HUES64 (cell line): ENCODE measurements at regions not wholly inside any gene's neighbourhood (a gene's known extent, or its start where the extent isn't known, plus 50 kb on each side); places are given as distances from the start of the nearest gene placed in this dataset.

ENCODE experiments used
- H3K27ac ChIP-seq: 2 replicates; pipeline ENCODE4 v1.7.0; 2013; ENCODE audit warnings: low read depth, low read length, inconsistent platforms
- H3K27me3 ChIP-seq: 2 replicates; pipeline ENCODE4 v1.6.1; 2013; ENCODE audit warnings: mild to moderate bottlenecking, low read length; ENCODE audit not compliant: insufficient read depth
- H3K36me3 ChIP-seq: 2 replicates; pipeline ENCODE4 v1.6.1; 2013; ENCODE audit warnings: mild to moderate bottlenecking, low read length; ENCODE audit not compliant: insufficient read depth
- H3K4me1 ChIP-seq: 2 replicates; pipeline ENCODE4 v1.6.1; 2013; ENCODE audit warnings: mild to moderate bottlenecking, low read length, moderate library complexity; ENCODE audit not compliant: insufficient read depth
- H3K4me3 ChIP-seq: 2 replicates; pipeline ENCODE4 v1.5.1; 2013; ENCODE audit warnings: mild to moderate bottlenecking, low read length, moderate library complexity
- H3K9ac ChIP-seq: 2 replicates; pipeline ENCODE4 v1.6.1; 2013; ENCODE audit warnings: mild to moderate bottlenecking, low read depth, low read length
- H3K9me3 ChIP-seq: 2 replicates; pipeline ENCODE4 v1.6.1; 2013; ENCODE audit warnings: low read depth, low read length; ENCODE audit not compliant: insufficient read depth
- WGBS: fragments of 150-250, 120-280 bp; methylation state at CpG from one replicate; pipeline ENCODE4 v1.1.7; 2013; ENCODE audit warnings: missing lambda C conversion rate; 5-methylcytosine and 5-hydroxymethylcytosine counted together

- Histone ChIP-seq H3K9me3 (peaks cover 4% of the 10 kb centered on the region; the same call in 1 of the 2 replicates), H3K27ac (no peak overlapping the region), H3K9ac (no peak overlapping the region), H3K4me3 (no peak overlapping the region), H3K36me3 (no peaks in the 10 kb centered on the region), H3K27me3 (no peaks in the 10 kb centered on the region), H3K4me1 (no peaks in the 10 kb centered on the region)
- 88% methylated on average over 5 of the region's 8 CpGs for WGBS
Measured at GRCh38 chr5:82748688-82749460, 328.3 kb downstream of the TMEM167A start.

GRCh38 chr5:82747986-82748385 is 329.2 kb downstream of the TMEM167A start:
- H3K27me3 ChIP-seq: no peaks in the 10 kb centered on the region
- H3K4me3 ChIP-seq: no peak overlapping the region
- no peaks in the 10 kb centered on the region for H3K36me3 ChIP-seq
- 97% methylated on average over 2 of the region's 2 CpGs for WGBS
- H3K9ac ChIP-seq: no peak overlapping the region
- no peaks in the 10 kb centered on the region for H3K4me1 ChIP-seq
- H3K9me3 ChIP-seq: peaks cover 4% of the 10 kb centered on the region; the same call in 1 of the 2 replicates
- H3K27ac ChIP-seq: no peak overlapping the region

GRCh38 chr5:82745016-82745415 is 332.2 kb downstream of the TMEM167A start:
- Histone ChIP-seq H3K27ac (no peak overlapping the region), H3K9ac (no peak overlapping the region), H3K36me3 (no peaks in the 10 kb centered on the region), H3K4me3 (no peak overlapping the region), H3K9me3 (no peaks in the 10 kb centered on the region), H3K4me1 (no peaks in the 10 kb centered on the region), H3K27me3 (no peaks in the 10 kb centered on the region)
- whole genome bisulfite sequencing: 95% methylated on average over 2 of the region's 2 CpGs

- H3K27ac ChIP-seq: no peak overlapping the region
- H3K36me3 ChIP-seq: no peaks in the 10 kb centered on the region
- 87% methylated on average over 6 of the region's 6 CpGs for WGBS
- no peak overlapping the region for H3K4me3 ChIP-seq
- H3K9ac ChIP-seq: no peak overlapping the region
- no peaks in the 10 kb centered on the region for H3K27me3 ChIP-seq
- no peaks in the 10 kb centered on the region for H3K9me3 ChIP-seq
- H3K4me1 ChIP-seq: peaks cover 6% of the 10 kb centered on the region; the same call in 1 of the 2 replicates
Measured at GRCh38 chr5:82738681-82739269, 338.4 kb downstream of the TMEM167A start.

GRCh38 chr5:82735160-82735789 is 341.9 kb downstream of the TMEM167A start:
- WGBS: 96% methylated on average over 3 of the region's 3 CpGs

GRCh38 chr5:82734347-82734746 is 342.8 kb downstream of the TMEM167A start:
- H3K4me1 ChIP-seq: peaks cover 6% of the 10 kb centered on the region; the same call in 1 of the 2 replicates
- H3K27ac ChIP-seq: no peak overlapping the region
- H3K4me3 ChIP-seq: no peak overlapping the region
- no peaks in the 10 kb centered on the region for H3K27me3 ChIP-seq
- no peaks in the 10 kb centered on the region for H3K9me3 ChIP-seq
- WGBS: 84% methylated on average over 4 of the region's 5 CpGs
- H3K9ac ChIP-seq: no peak overlapping the region
- no peaks in the 10 kb centered on the region for H3K36me3 ChIP-seq

More at GRCh38 chr5:82735160-82735789, 341.9 kb downstream of the TMEM167A start:
- Histone ChIP-seq H3K27me3 (no peaks in the 10 kb centered on the region), H3K27ac (no peak overlapping the region), H3K4me1 (peaks cover 6% of the 10 kb centered on the region; the same call in 1 of the 2 replicates), H3K9ac (no peak overlapping the region), H3K9me3 (no peaks in the 10 kb centered on the region), H3K36me3 (no peaks in the 10 kb centered on the region), H3K4me3 (no peak overlapping the region)

- H3K9me3 ChIP-seq: no peaks in the 10 kb centered on the region
- WGBS: 95% methylated on average over 7 of the region's 7 CpGs
- no peaks in the 10 kb centered on the region for H3K27me3 ChIP-seq
- H3K4me1 ChIP-seq: peaks cover 8% of the 10 kb centered on the region; the same call in 1 of the 2 replicates
- no peaks in the 10 kb centered on the region for H3K36me3 ChIP-seq
- H3K4me3 ChIP-seq: no peak overlapping the region
- no peak overlapping the region for H3K9ac ChIP-seq
- H3K27ac ChIP-seq: no peak overlapping the region
Measured at GRCh38 chr5:82730913-82731312, 346.3 kb downstream of the TMEM167A start.

GRCh38 chr5:82728926-82729702 is 348.1 kb downstream of the TMEM167A start:
- no peaks in the 10 kb centered on the region for H3K9me3 ChIP-seq
- H3K27ac ChIP-seq: no peak overlapping the region
- no peaks in the 10 kb centered on the region for H3K27me3 ChIP-seq
- WGBS: 93% methylated on average over 9 of the region's 9 CpGs
- no peak overlapping the region for H3K9ac ChIP-seq
- no peak overlapping the region for H3K4me3 ChIP-seq
- no peaks in the 10 kb centered on the region for H3K36me3 ChIP-seq
- H3K4me1 ChIP-seq: 0 out of 2 replicates have a peak, but pooled peaks cover 3% of the 10 kb centered on the region

GRCh38 chr5:82723168-82723567 is 354.0 kb downstream of the TMEM167A start:
- Histone ChIP-seq H3K9me3 (no peaks in the 10 kb centered on the region), H3K9ac (no peak overlapping the region), H3K27me3 (no peaks in the 10 kb centered on the region), H3K4me3 (no peak overlapping the region), H3K36me3 (no peaks in the 10 kb centered on the region), H3K27ac (no peak overlapping the region), H3K4me1 (peaks cover 8% of the 10 kb centered on the region)
- 94% methylated on average over 3 of the region's 3 CpGs for WGBS

GRCh38 chr5:82721087-82721410 is 356.1 kb downstream of the TMEM167A start:
- no peaks in the 10 kb centered on the region for H3K27me3 ChIP-seq
- peaks cover 8% of the 10 kb centered on the region for H3K4me1 ChIP-seq
- 88% methylated on average over 1 of the region's 1 CpG for WGBS
- H3K4me3 ChIP-seq: no peak overlapping the region
- H3K36me3 ChIP-seq: no peaks in the 10 kb centered on the region
- no peak overlapping the region for H3K9ac ChIP-seq
- H3K27ac ChIP-seq: no peak overlapping the region
- H3K9me3 ChIP-seq: no peaks in the 10 kb centered on the region
